ENCODE measurements at regions not wholly inside any gene's neighbourhood (a gene's known extent, or its start where the extent isn't known, plus 50 kb on each side); places are given as distances from the start of the nearest gene placed in this dataset.

DNA sequence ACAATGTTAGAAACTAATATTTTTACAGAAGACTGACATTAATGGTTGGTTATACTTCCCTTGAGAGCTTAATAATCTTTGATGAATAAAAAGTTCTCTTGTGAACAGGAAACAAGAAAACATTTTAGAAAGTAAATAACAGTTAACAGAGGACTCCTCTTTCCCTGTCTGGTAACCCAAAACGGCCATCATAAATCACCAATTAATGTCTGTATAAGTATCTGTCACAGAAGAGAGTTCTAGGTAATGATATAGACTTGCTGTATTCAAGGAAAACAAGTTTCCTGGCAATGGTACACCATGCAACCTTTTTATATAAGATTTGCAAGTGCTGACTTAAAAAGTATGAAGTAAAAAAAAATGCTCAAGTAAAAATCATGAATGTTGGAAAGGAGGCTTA is 426.7 kb downstream of the SOX2 start:
- H3K27ac ChIP-seq (ENCODE audit: insufficient read depth, low read depth, low read length), result no peak overlapping the region
- no peaks in the 10 kb centered on the region for H3K79me2 ChIP-seq (ENCODE audit: control insufficient read depth, insufficient read depth, low read length)
- no peak overlapping the region for H3K4me3 ChIP-seq (replicated peaks in 1 of 3; ENCODE audit: insufficient read depth in 1 of 3, low read depth in 1 of 3, low read length in 3 of 3)
- intact Hi-C loops (cut with micrococcal nuclease), result no loop called here
- H4K20me1 ChIP-seq (replicated peaks; ENCODE audit: control insufficient read depth, extremely low read depth, insufficient read depth, low read length), result no peaks in the 10 kb centered on the region
- DNase-seq (ENCODE audit: low read depth, low spot score) (no peak), FAIRE-seq (no peak)
- no TSS peak for BruUV-seq (replicated peaks)
- dilution Hi-C loops (cut with MboI; ENCODE audit: extremely low pct_ligation_motif_present, low sequenced_read_pairs), result no loop called here
- ChIA-PET CTCF (no interaction called here), POLR2A (no interaction called here)
- H3K9ac ChIP-seq (replicated peaks; ENCODE audit: extremely low read depth, insufficient read depth, low read length), result no peak overlapping the region
- H3K4me2 ChIP-seq (ENCODE audit: insufficient read depth, low read length), result no peak overlapping the region
- no peaks in the 10 kb centered on the region for H3K9me3 ChIP-seq (replicated peaks; ENCODE audit: control insufficient read depth, insufficient read depth, low read length)
- no peak overlapping the region for H2AFZ ChIP-seq (ENCODE audit: low read depth, low read length)
- no peaks in the 10 kb centered on the region for H3K36me3 ChIP-seq (ENCODE audit: control insufficient read depth in 2 of 2, extremely low read depth in 1 of 2, insufficient read depth in 2 of 2, low read length in 2 of 2)
- H3K9me1 ChIP-seq (replicated peaks; ENCODE audit: control insufficient read depth, extremely low read depth, insufficient read depth, low read length), result no peaks in the 10 kb centered on the region
- TF ChIP-seq JUN (IDR thresholded peaks at IDR 0.05; ENCODE audit: borderline replicate concordance, insufficient read depth, insufficient read length, low read depth) (no peak), FOS (IDR thresholded peaks at IDR 0.05; ENCODE audit: borderline replicate concordance, insufficient read depth, low read length) (no peak)
- no peaks in the 10 kb centered on the region for H3K4me1 ChIP-seq (ENCODE audit: control insufficient read depth, extremely low read depth, insufficient read depth, low read length)
- no peaks in the 10 kb centered on the region for H3K27me3 ChIP-seq (ENCODE audit: control insufficient read depth in 2 of 2, insufficient read depth in 2 of 2, low read length in 2 of 2)

DNA sequence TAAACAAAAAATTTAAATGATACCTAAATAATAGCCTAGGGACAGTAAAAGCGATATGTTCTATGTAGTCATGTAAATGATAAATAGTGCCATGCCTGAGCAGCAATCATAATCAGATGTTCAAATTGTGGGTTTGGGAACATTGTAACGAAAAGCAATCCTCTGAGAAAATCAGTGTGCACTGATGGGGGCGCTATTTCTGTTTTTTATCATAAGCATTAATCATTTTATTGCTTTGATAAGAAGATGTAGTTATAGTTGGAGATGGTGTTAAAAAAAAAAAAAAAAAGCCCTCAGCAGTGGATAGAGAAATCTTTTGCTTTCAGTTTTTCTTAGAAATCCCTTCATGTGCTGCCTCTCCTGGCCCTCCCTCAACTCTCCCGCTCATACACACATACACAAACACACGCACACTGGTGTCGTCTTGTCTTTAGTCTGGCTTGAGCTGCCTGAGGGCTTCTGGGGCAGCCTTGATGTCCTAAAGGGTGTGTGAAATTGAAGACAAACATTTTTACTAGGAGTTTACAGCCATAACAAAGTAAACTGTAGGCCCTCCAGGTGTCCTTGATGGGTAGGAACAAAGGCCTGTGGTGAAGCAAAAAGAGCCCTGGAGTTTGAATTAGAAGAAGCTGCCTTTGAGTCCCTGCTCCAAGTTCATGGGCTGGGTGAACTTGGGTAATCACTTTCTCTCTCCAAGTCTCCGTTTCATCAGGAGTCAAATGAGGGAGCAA is 428.1 kb downstream of the SOX2 start:
- BruUV-seq (replicated peaks), result no TSS peak
- CTCF ChIA-PET, result interaction anchor here (0.7 kb wide), 1 partner anchor 369 kb away, joined by 3 read pairs; no protein-coding TSS in a partner anchor

More for the DNA sequence above, 428.1 kb downstream of the SOX2 start:
- POLR2A ChIA-PET, result no interaction called here
- H3K27me3 ChIP-seq (ENCODE audit: control insufficient read depth in 2 of 2, insufficient read depth in 2 of 2, low read length in 2 of 2), result no peaks in the 10 kb centered on the region
- H3K9me3 ChIP-seq (replicated peaks; ENCODE audit: control insufficient read depth, insufficient read depth, low read length), result no peaks in the 10 kb centered on the region
- no peak overlapping the region for H3K4me2 ChIP-seq (ENCODE audit: insufficient read depth, low read length)
- intact Hi-C loops (cut with micrococcal nuclease), result no loop called here
- no peaks in the 10 kb centered on the region for H3K36me3 ChIP-seq (ENCODE audit: control insufficient read depth in 2 of 2, extremely low read depth in 1 of 2, insufficient read depth in 2 of 2, low read length in 2 of 2)
- no peak for FAIRE-seq
- H3K79me2 ChIP-seq (ENCODE audit: control insufficient read depth, insufficient read depth, low read length), result no peaks in the 10 kb centered on the region
- no peaks in the 10 kb centered on the region for H3K4me1 ChIP-seq (ENCODE audit: control insufficient read depth, extremely low read depth, insufficient read depth, low read length)
- no peak overlapping the region for H2AFZ ChIP-seq (ENCODE audit: low read depth, low read length)
- DNase-seq (ENCODE audit: low read depth, low spot score), result no peak
- H3K4me3 ChIP-seq (replicated peaks in 1 of 3; ENCODE audit: insufficient read depth in 1 of 3, low read depth in 1 of 3, low read length in 3 of 3), result no peak overlapping the region
- TF ChIP-seq EZH2 (IDR thresholded peaks at IDR 0.05; ENCODE audit: borderline replicate concordance, low read depth, low read length, severe bottlenecking) (no peak), POLR2A (IDR thresholded peaks at IDR 0.05; ENCODE audit: low read depth, low read length) (no peak), MYC (IDR thresholded peaks at IDR 0.05; ENCODE audit: low read depth, low read length) (no peak), JUN (IDR thresholded peaks at IDR 0.05; ENCODE audit: borderline replicate concordance, insufficient read depth, insufficient read length, low read depth) (no peak), POLR2AphosphoS5 (IDR thresholded peaks at IDR 0.05; ENCODE audit: insufficient read depth, low read depth, low read length) (no peak), GATA2 (IDR thresholded peaks at IDR 0.05; ENCODE audit: insufficient read depth, insufficient read length, low read depth, low read length) (no peak), FOS (IDR thresholded peaks at IDR 0.05; ENCODE audit: borderline replicate concordance, insufficient read depth, low read length) (no peak)
- TF ChIP-seq, protein P1, sequence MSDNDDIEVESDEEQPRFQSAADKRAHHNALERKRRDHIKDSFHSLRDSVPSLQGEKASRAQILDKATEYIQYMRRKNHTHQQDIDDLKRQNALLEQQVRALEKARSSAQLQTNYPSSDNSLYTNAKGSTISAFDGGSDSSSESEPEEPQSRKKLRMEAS (IDR thresholded peaks at IDR 0.05; ENCODE audit: insufficient read depth, insufficient read length), result no peak
- TF ChIP-seq, protein P2, sequence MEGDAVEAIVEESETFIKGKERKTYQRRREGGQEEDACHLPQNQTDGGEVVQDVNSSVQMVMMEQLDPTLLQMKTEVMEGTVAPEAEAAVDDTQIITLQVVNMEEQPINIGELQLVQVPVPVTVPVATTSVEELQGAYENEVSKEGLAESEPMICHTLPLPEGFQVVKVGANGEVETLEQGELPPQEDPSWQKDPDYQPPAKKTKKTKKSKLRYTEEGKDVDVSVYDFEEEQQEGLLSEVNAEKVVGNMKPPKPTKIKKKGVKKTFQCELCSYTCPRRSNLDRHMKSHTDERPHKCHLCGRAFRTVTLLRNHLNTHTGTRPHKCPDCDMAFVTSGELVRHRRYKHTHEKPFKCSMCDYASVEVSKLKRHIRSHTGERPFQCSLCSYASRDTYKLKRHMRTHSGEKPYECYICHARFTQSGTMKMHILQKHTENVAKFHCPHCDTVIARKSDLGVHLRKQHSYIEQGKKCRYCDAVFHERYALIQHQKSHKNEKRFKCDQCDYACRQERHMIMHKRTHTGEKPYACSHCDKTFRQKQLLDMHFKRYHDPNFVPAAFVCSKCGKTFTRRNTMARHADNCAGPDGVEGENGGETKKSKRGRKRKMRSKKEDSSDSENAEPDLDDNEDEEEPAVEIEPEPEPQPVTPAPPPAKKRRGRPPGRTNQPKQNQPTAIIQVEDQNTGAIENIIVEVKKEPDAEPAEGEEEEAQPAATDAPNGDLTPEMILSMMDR (IDR thresholded peaks at IDR 0.05; ENCODE audit: extremely low read depth in 1 of 2, insufficient read depth in 1 of 2, low read depth in 1 of 2, low read length in 2 of 2), result no peak
- no peaks in the 10 kb centered on the region for H3K9me1 ChIP-seq (replicated peaks; ENCODE audit: control insufficient read depth, extremely low read depth, insufficient read depth, low read length)
- H4K20me1 ChIP-seq (replicated peaks; ENCODE audit: control insufficient read depth, extremely low read depth, insufficient read depth, low read length), result no peaks in the 10 kb centered on the region
- dilution Hi-C loops (cut with MboI; ENCODE audit: extremely low pct_ligation_motif_present, low sequenced_read_pairs), result no loop called here
- H3K27ac ChIP-seq (ENCODE audit: insufficient read depth, low read depth, low read length), result no peak overlapping the region
- no peak overlapping the region for H3K9ac ChIP-seq (replicated peaks; ENCODE audit: extremely low read depth, insufficient read depth, low read length)
